ENCODE measurements at regions not wholly inside any gene's neighbourhood (a gene's known extent, or its start where the extent isn't known, plus 50 kb on each side); places are given as distances from the start of the nearest gene placed in this dataset.

DNA sequence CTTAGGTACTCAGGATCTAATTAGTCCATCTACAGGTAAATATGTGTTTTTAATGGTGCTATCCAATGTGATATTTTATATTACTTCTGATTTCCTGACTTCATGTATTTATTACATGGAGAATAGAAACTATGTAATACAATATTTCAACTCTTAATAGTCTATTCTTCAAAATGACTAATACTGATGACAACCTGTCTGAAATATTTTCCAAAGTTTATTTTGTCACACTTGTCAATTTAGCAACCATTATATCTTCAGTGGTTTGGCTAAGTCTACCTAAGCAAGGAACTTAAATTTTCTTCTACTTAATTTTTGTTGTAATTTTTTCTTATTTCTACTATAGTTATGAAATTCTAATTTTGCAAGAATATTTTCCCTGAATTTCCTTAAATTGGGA lies 55.0 kb upstream of the CNTN5 start:
- TF ChIP-seq TAF1 (IDR thresholded peaks at IDR 0.05; ENCODE audit: low read depth, low read length), result no peak
- TF ChIP-seq POLR2A (IDR thresholded peaks at IDR 0.05; ENCODE audit: low read depth, low read length), result no peak
- TF ChIP-seq SPI1 (IDR thresholded peaks at IDR 0.05; ENCODE audit: low read depth, low read length), result no peak
- TF ChIP-seq POLR2AphosphoS5 (IDR thresholded peaks at IDR 0.05; ENCODE audit: low read depth, low read length), result no peak
- TF ChIP-seq PAX5 (IDR thresholded peaks at IDR 0.05; ENCODE audit: insufficient read depth, low read length, severe bottlenecking), result no peak
- no peak for TF ChIP-seq POU2F2 (IDR thresholded peaks at IDR 0.05; ENCODE audit: low read depth, low read length)

Measured in GM12891 (cell line).